Esophagus (tissue), 2 donors: ENCODE measurements at regions not wholly inside any gene's neighbourhood (a gene's known extent, or its start where the extent isn't known, plus 50 kb on each side); places are given as distances from the start of the nearest gene placed in this dataset.

Experiments used
- H3K27ac ChIP-seq, 2 donors: one replicate each; pipeline ENCODE4 v1.5.1; 2013; ENCODE audit warnings: low read depth in 2 of 2, mild to moderate bottlenecking in 2 of 2, inconsistent platforms in 1 of 2, low read length in 1 of 2, moderate library complexity in 1 of 2
- H3K27me3 ChIP-seq, 2 donors: one replicate each; pipeline ENCODE4 v1.6.1; 2013; ENCODE audit warnings: low read length in 2 of 2, control low read depth in 1 of 2, mild to moderate bottlenecking in 1 of 2; ENCODE audit not compliant: insufficient read depth in 2 of 2, control insufficient read depth in 1 of 2
- H3K36me3 ChIP-seq, 2 donors: one replicate each; pipeline ENCODE4 v1.6.1; 2013; ENCODE audit warnings: low read length in 1 of 2; ENCODE audit not compliant: control insufficient read depth in 2 of 2, insufficient read depth in 2 of 2
- H3K4me1 ChIP-seq, 2 donors: one replicate each; pipeline ENCODE4 v1.6.1; 2013; ENCODE audit warnings: low read length in 1 of 2; ENCODE audit not compliant: control insufficient read depth in 2 of 2, insufficient read depth in 2 of 2
- H3K4me3 ChIP-seq, 2 donors: one replicate each; pipeline ENCODE4 v1.5.1; 2013; ENCODE audit warnings: low read length in 2 of 2, mild to moderate bottlenecking in 2 of 2, low read depth in 1 of 2, moderate library complexity in 1 of 2
- H3K9me3 ChIP-seq, 2 donors: one replicate each; pipeline ENCODE4 v1.6.1; 2013; ENCODE audit warnings: mild to moderate bottlenecking in 2 of 2, low read depth in 1 of 2, low read length in 1 of 2, moderate library complexity in 1 of 2; ENCODE audit not compliant: control insufficient read depth in 2 of 2, insufficient read depth in 1 of 2
- WGBS, 2 donors: extraction: QIAGEN DNeasy Blood & Tissue Kit; methylation state at CpG; one replicate each; pipeline ENCODE4 v1.1.7; 2013; 5-methylcytosine and 5-hydroxymethylcytosine counted together
- donor health status: healthy with polysubstance abuse.
- donor health status: Bipolar disorder and iron deficiency.

DNA sequence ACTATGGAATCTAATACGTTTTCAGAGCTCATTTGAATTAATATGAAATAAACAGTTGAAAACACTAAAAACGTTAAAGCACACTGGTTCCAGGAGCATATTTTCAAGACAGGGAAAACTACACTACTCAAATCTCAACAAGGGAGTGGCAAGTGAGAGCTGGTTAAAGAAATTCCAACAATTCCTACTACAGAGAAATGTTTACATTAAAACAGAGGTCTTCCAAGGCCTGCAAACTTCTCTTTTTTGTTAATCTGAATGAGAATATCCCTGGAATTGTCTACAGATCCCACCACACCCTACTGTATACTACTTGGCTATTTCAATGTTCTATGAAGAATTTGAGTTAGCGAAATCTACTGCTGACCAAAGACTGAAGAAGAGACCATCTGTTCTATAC is 231.5 kb downstream of the ZEB2 start:
- Histone ChIP-seq H3K4me1 (no peaks in the 10 kb centered on the region), H3K36me3 (no peaks in the 10 kb centered on the region), H3K4me3 (no peak overlapping the region), H3K27me3 (no peaks in the 10 kb centered on the region), H3K27ac (no peak overlapping the region), H3K9me3 (no peaks in the 10 kb centered on the region)
- 80% methylated on average over 3 of the region's 3 CpGs for WGBS, 2 donors

DNA sequence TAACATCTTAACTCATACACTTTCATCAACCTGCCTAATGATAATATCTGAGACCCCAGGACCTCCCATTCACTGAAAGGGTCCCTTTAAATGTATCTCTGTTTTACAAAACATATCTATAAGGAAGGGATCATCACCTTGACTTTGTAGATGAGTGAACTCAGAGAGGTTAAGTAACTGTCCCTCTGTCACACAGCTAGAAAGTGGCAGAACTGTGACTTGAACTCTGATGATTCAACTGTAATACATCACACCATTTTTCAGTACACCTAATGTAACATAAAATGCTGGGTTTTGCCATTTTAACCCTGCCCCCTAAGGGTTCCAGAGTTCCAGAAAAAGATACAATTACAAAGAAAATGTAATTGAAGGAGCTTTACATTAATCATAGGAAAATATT is 234.6 kb downstream of the ZEB2 start:
- no peak overlapping the region for H3K4me3 ChIP-seq
- H3K9me3 ChIP-seq = no peaks in the 10 kb centered on the region
- no peaks in the 10 kb centered on the region for H3K27me3 ChIP-seq
- no peaks in the 10 kb centered on the region for H3K36me3 ChIP-seq
- no peaks in the 10 kb centered on the region for H3K4me1 ChIP-seq
- no peak overlapping the region for H3K27ac ChIP-seq

DNA sequence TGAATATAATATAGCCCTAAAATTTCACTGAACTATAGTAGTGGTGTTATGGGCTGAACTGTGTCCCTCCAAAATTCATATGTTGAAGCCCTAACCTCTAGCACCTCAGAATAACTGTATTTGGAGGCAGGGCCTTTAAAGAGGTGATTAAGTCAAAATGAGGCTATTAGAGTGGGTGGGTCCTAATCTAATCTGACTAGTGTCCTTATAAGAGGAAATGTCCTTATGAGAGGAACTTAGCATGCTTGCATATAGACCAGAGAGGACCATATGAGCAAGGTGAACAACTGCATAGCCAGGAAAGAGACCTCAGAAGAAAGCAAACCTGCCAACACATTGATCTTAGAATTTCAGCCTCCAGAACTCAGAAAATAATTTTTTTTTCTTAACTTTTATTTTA is 238.4 kb downstream of the ZEB2 start:
- H3K27me3 ChIP-seq = no peaks in the 10 kb centered on the region
- H3K4me3 ChIP-seq = no peak overlapping the region
- no peak overlapping the region for H3K27ac ChIP-seq
- H3K4me1 ChIP-seq = no peaks in the 10 kb centered on the region
- H3K9me3 ChIP-seq = no peaks in the 10 kb centered on the region
- no peaks in the 10 kb centered on the region for H3K36me3 ChIP-seq

DNA sequence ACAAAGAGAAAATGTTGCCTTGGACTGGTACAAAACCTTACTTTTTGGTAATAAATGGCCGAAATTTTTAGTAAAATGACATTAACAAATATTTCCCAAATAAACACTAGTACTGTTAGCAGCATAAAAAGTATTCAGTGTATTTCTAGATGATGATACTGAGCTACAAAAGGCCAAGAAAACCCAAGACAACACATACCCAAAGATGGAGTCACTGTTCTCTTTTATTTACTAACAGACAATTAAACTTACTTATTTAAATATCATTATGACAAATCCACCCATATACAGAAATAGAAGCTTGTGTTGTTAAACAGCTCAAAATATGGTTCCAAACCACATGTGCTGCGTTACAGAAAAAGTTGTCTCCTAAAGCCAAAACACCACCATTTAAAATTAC is 239.9 kb downstream of the ZEB2 start:
- no peaks in the 10 kb centered on the region for H3K36me3 ChIP-seq

DNA sequence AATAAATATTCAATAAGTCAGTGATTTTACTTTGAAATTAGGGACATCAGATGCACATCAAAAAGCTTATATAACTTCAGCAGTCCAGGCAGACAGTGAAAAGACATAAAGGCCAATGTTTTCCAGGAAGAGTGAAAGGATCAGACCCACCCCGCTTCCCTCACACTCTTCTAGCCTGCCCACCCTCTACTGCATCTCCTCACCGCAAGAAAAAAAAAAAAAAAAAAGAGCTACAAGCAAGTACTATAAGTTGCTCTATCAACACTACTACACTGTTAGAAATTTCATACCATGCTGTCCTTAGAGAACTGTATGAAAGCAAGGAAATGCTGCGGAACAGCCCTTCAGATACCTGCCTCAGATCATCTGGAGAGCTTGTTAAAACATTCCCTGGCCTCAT is 240.8 kb downstream of the ZEB2 start:
- WGBS, 2 donors = 93 to 98% methylated on average over 3 of the region's 3 CpGs
- Histone ChIP-seq H3K27me3 (no peaks in the 10 kb centered on the region), H3K4me1 (no peaks in the 10 kb centered on the region), H3K9me3 (no peaks in the 10 kb centered on the region), H3K36me3 (no peaks in the 10 kb centered on the region), H3K4me3 (no peak overlapping the region), H3K27ac (no peak overlapping the region)

More for the DNA sequence above, 239.9 kb downstream of the ZEB2 start:
- no peaks in the 10 kb centered on the region for H3K4me1 ChIP-seq
- H3K4me3 ChIP-seq = no peak overlapping the region
- H3K9me3 ChIP-seq = no peaks in the 10 kb centered on the region
- H3K27ac ChIP-seq = no peak overlapping the region
- 86 to 87% methylated on average over 2 of the region's 2 CpGs for WGBS, 2 donors
- H3K27me3 ChIP-seq = no peaks in the 10 kb centered on the region

DNA sequence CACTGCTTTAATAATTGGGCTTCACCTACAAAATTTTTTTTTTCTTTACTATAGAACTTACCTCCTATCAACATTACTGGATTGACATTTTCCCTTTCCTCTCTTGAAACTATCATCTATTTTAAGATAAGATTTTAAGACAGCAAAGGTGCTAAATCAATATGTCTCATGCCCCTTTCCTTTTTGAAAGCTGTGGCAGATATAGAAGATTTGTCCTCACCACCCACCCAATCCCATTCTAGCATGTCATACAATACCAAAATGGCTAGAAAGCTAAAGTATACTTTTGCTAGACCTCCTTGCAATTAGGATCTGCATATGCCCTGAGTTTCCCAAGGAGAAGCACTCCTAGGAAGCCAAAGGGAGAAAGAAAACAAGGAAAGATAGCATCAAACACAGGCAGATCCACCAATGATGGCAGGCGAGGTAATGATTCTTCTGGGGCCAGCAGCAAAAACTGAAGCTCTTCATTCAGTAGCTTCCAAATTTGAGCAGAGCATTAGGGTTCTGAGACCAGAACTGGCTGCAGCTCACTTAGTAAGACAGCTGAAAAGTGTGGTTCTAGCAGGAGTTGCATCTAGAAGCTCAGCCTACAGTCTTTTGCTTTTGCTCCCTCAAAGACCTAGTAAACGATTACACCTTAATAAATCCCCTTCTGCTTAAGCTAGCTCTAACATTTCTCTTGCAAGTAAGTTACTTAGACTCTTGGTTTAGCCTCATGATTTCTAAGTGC is 242.1 kb downstream of the ZEB2 start:
- WGBS, 2 donors = 91% methylated on average over 2 of the region's 2 CpGs
- Histone ChIP-seq H3K36me3 (no peaks in the 10 kb centered on the region), H3K27ac (no peak overlapping the region), H3K4me3 (no peak overlapping the region), H3K27me3 (no peaks in the 10 kb centered on the region), H3K4me1 (no peaks in the 10 kb centered on the region), H3K9me3 (no peaks in the 10 kb centered on the region)

DNA sequence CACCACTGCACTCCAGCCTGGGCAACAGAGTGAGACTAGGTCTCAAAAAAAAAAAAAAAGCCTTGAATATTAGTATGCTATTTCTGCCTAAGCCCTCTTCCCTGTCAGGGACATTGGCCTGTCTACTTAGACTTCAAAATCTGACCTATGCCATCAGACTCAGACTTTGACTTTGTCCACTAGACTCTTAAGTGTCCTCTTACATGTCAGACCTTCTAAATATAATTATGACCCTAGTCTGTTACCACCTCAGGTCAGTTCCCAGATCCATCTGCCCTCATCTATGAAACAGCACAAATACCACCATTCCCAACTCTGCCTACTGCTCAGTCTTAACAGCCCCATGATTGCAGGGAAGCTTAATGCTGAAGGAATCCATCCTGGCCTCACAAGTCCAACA is 244.6 kb downstream of the ZEB2 start:
- Histone ChIP-seq H3K27ac (no peak overlapping the region), H3K9me3 (no peaks in the 10 kb centered on the region), H3K4me1 (no peaks in the 10 kb centered on the region), H3K36me3 (no peaks in the 10 kb centered on the region), H3K4me3 (no peak overlapping the region), H3K27me3 (no peaks in the 10 kb centered on the region)

DNA sequence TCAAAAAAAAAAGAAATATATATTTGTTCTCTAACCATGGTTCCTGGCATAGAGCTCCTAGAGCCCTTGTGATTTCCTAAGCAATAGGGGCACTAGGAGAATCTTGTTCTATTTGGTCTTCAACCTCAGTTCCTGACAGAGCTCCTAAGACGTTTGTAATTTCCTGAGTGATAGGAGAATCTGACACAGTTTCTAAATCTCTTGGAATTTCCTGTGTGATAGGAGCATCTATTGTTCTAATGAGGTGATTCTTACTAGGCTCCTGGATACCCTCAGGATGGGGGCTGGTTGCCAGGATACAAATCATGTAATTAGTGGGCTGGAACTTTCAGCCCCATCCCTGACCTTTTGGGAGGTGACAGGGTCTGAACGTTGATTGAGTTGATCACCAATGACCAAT is 245.8 kb downstream of the ZEB2 start:
- WGBS, 2 donors = 61 to 68% methylated on average over 2 of the region's 2 CpGs
- Histone ChIP-seq H3K27me3 (no peaks in the 10 kb centered on the region), H3K9me3 (no peaks in the 10 kb centered on the region), H3K27ac (no peak overlapping the region), H3K36me3 (no peaks in the 10 kb centered on the region), H3K4me1 (no peaks in the 10 kb centered on the region), H3K4me3 (no peak overlapping the region)

DNA sequence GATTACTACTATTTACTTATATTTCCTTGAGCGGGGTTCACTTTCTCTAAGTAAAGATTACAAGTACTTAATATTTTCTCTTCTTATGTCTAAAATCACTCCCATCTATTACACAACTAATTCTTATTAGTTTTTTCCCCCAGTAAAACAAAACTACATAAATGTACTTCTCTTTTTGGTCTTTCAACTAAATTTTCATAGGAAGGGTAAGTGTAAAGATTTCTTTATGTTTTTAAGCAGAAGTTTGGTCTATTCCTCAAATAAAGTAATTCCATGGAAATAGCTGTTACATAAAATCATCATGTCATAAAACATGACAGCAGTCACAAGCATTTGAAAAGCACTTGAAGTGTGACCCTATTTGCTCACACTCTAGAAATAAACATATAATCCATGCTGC is 249.0 kb downstream of the ZEB2 start:
- Histone ChIP-seq H3K27me3 (no peaks in the 10 kb centered on the region), H3K36me3 (no peaks in the 10 kb centered on the region)

DNA sequence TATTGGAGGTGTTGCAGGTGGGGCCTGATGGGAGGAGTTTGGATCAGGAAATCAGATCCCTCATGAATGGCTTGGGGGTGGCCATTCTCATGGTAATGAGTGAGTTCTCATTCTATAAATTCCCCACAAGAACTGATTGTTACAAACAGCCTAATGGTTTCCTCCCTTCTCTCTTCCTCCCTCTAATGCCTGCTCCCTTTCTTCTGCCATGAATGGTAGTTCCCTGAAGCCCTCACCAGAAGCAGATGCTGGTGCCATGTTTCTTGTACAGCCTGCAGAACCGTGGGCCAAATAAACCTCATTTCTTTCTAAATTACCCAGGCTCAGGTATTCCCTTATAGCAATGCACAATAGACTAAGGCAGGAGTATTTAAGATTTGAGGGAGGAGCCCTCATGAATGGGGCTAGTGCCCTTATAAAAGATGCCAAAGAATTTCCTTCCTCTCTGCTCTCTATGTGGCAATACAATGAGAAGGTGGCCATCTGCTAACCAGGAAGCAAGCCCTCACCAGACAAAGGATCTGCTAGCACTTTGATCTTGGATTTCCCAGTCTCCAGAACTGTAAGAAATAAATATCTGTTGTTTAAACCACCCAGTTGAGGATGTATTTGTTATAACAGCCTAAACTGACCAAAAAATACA is 251.8 kb downstream of the ZEB2 start:
- Histone ChIP-seq H3K27ac (no peak overlapping the region), H3K4me1 (no peaks in the 10 kb centered on the region), H3K9me3 (no peaks in the 10 kb centered on the region), H3K4me3 (no peak overlapping the region), H3K27me3 (no peaks in the 10 kb centered on the region), H3K36me3 (no peaks in the 10 kb centered on the region)
- WGBS, 2 donors = 87 to 95% methylated on average over 1 of the region's 1 CpG

More for the DNA sequence above, 249.0 kb downstream of the ZEB2 start:
- Histone ChIP-seq H3K4me1 (no peaks in the 10 kb centered on the region), H3K9me3 (no peaks in the 10 kb centered on the region), H3K27ac (no peak overlapping the region), H3K4me3 (no peak overlapping the region)
- 95 to 96% methylated on average over 1 of the region's 1 CpG for WGBS, 2 donors
